Choroid plexus epithelial cell (primary cell): ENCODE measurements at regions not wholly inside any gene's neighbourhood (a gene's known extent, or its start where the extent isn't known, plus 50 kb on each side); places are given as distances from the start of the nearest gene placed in this dataset.

Experiments
- DNase-seq: peaks from one replicate; pipeline ENCODE4 v3.0.0-alpha.2; 2010; ENCODE audit warnings: low read depth
- H3K4me3 ChIP-seq: 2 replicates; pipeline ENCODE4 v1.5.1; 2011; ENCODE audit warnings: low read depth, mild to moderate bottlenecking, control low read depth, low read length, moderate library complexity
- TF ChIP-seq, protein P1 (sequence below): conservative IDR thresholded peaks from 2 replicates; pipeline ENCODE4 v1.5.1; 2011; ENCODE audit warnings: low read depth, mild to moderate bottlenecking, control low read depth, inconsistent platforms, low read length, moderate library complexity

DNA sequence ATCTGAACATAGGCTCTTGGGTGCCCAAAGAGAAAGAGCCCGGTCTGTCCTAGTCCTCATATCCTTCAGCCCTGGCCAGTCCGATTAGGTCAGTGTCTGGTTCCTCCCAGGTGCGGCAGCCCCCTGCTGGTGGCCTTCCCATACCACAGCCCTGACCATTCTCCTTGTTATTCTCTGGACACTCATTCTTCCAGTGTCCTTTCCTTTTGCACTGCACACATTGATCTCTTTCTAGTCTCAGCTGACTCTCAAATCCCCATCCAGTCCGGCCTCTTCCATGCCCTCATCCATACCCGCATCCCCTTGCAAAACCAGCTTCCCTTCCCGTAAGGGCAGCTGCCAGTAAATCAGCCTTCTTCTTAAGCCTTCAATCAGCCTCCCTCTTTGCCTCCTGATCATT, 1316.3 kb downstream of the TMEM121 start:
- TF ChIP-seq, protein P1, sequence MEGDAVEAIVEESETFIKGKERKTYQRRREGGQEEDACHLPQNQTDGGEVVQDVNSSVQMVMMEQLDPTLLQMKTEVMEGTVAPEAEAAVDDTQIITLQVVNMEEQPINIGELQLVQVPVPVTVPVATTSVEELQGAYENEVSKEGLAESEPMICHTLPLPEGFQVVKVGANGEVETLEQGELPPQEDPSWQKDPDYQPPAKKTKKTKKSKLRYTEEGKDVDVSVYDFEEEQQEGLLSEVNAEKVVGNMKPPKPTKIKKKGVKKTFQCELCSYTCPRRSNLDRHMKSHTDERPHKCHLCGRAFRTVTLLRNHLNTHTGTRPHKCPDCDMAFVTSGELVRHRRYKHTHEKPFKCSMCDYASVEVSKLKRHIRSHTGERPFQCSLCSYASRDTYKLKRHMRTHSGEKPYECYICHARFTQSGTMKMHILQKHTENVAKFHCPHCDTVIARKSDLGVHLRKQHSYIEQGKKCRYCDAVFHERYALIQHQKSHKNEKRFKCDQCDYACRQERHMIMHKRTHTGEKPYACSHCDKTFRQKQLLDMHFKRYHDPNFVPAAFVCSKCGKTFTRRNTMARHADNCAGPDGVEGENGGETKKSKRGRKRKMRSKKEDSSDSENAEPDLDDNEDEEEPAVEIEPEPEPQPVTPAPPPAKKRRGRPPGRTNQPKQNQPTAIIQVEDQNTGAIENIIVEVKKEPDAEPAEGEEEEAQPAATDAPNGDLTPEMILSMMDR = no peak
- no peak overlapping the region for H3K4me3 ChIP-seq
- no peak for DNase-seq

DNA sequence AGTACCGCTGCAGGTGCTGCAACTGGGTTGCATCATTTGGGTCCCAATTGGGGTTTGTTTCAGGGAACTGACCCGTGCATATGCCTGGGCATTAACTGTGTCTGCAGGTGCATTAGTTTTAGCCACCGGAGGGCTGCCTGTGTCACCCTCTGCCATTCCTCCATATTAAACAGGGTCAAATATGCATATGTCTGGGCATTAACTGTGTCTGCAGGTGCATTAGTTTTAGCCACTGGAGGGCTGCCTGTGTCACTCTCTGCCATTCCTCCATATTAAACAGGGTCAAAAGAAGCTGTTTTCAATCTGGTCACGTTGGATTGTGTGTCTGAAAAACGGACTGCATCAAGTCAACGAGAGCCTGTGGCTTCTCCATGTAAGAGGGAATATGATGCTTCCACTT, 1317.0 kb downstream of the TMEM121 start:
- H3K4me3 ChIP-seq = no peak overlapping the region
- TF ChIP-seq, protein P1 = no peak
- DNase-seq = no peak

DNA sequence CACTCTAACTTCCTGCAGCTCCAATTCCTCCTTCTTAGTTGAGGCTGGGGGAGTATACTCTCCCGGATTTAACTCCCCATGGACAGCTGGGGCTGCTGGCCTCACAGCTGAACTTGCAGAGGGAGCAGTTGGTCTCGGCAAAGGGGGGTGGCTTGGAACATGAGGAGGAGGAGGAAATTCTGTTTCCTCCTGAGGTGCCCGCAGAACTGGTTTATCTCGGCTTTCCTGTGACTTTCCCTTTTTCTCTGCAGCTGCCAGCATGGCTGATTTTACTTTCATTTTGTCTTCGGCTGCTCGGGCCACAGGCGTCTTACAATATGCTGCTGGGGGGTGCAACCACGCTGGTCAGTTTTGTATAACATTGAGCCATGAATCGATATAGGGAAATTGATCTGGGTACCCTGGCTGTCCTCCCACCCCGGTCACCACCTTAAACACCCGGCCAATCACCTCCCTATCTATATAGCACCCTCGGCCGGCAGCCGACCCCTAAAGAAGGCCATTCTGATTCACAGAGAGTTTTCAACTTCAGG, 1317.6 kb downstream of the TMEM121 start:
- no peak overlapping the region for H3K4me3 ChIP-seq
- DNase-seq = no peak
- TF ChIP-seq, protein P1 = no peak

DNA sequence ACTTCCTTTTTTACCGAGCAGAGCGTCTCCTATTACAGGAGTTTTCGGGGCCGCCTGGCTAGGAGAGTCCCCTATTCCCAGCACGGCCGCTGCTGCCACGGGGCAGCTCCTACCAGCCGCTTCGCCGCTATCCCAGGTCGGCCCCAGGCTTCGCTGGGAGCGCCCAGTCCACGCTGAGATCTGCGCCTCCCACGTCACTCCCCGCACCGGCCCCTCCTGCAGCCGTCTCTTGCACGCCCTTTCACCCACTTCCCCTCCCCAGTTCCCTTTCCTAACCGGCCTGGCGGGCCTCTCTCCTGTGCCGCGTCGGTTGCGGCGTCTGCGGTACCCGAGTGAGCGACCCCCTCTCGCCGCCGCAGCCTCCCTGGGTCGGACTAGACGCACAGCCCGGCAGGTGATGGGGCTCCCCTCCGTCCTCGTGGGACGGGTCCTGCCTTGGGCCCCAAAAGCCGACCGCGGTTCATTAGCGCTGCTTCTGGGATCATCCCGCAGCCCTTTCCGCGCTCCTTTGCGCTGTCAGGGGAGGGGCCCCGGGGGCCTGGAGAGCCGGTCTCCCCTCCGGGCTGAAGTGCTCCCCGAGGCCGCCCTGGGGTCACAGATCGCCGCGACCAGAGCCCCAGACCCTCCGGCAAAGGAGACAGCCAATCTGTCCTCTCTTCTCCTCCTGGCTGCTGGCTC, 1318.4 kb downstream of the TMEM121 start:
- TF ChIP-seq, protein P1 = no peak
- no peak overlapping the region for H3K4me3 ChIP-seq
- DNase-seq = no peak

DNA sequence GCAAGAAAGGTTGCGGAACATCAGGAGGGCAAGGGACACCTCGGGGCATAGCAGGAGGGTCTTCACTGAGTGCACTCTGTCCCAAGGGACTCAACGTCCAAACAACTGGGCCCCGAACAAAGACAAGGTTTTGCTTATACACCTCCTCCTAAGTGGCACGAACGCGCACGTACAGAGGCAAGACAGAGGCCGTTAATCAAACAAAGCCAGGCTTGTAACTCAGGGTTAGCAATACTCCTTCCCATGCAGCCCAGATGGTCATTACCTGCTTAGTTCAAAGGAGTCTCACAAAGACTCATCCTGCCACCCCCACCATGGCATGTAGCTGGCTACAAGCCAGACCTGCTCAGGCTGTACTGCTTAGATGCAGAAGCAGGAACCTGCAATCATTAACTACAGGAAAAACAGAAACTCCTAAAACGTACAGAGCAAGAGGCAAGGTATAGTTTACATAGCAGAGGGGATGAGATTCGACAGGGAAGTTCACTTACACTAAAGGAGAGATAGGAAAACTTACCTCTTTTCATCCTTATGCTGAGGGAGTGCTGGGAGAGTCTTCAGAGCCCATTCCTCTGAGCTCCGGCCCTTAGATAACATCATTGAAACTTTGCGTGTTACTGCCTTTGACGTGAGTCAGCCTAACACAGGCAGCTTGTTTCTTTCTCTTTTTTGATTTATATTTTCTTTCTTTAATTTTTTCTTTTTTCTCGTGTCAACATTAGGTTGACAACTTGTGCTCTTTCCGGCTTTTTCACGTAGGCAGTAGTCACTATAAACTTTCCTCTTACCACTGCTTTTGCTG, 1319.1 kb downstream of the TMEM121 start:
- DNase-seq = no peak
- TF ChIP-seq, protein P1 = no peak
- H3K4me3 ChIP-seq = no peak overlapping the region

DNA sequence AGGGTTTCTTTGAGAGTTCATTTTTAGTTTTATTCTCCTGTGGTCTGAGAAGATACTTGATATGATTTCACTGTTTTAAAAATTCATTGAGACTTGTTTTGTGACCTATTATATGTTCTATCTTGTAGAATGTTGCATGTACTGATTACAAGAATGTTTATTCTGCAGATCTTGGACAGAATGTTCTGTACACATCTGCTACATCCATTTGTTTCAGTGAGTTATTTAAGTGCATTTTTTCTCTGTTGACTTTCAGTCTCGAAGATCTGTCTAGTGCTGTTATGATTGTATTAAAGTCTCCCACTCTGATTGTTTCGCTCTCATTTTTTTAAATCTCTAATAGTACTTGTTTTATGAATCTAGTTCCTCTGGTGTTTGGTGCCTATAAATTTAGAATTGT, 1319.8 kb downstream of the TMEM121 start:
- no peak overlapping the region for H3K4me3 ChIP-seq
- no peak for DNase-seq
- TF ChIP-seq, protein P1 = no peak
